HG03135 (cell line): ENCODE measurements at regions not wholly inside any gene's neighbourhood (a gene's known extent, or its start where the extent isn't known, plus 50 kb on each side); places are given as distances from the start of the nearest gene placed in this dataset.

Source experiments
- ATAC-seq: cut with Tn5 transposase; IDR thresholded peaks from one replicate; pipeline ENCODE4 v1.9.1; 2021; ENCODE audit warnings: mild to moderate bottlenecking, moderate library complexity; ENCODE audit not compliant: unreplicated experiment

DNA sequence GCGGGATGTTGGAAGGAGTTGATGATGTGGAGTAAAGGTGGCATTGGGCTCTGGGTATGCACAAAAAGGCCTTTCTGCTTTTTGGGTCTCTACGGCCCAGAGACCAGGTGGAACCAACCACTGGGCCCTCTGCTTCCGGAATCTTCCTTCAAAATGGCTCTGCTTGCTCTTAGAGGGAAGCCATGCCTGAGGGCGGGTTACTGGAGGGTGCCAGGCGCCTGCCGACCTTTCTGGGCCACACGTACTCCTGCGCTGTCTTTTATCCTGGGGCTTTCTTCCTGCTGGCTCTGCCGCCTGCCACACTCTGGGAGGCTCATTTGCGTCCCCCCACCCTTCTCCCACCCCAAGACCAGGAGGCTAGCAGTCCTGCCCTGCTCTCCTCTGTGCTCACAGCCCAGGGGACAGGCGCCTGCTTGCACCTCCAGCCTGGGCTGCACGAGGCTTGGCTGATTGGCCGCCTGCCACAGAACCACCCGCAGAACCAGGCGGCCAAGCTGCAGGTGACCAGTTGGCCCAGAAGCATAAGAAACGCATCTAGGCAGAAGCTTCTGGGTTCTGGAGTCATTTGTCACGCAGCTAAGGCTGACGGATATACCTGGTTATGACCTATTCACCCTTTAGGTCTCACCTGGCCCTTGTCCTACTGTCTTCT lies 536.9 kb downstream of the TBC1D22A start:
- no peak for ATAC-seq

- no peak for ATAC-seq
Observed at GRCh38 chr22:47298017-47298785, 535.8 kb downstream of the TBC1D22A start.

GRCh38 chr22:47297261-47298016 lies 535.0 kb downstream of the TBC1D22A start:
- no peak for ATAC-seq

DNA sequence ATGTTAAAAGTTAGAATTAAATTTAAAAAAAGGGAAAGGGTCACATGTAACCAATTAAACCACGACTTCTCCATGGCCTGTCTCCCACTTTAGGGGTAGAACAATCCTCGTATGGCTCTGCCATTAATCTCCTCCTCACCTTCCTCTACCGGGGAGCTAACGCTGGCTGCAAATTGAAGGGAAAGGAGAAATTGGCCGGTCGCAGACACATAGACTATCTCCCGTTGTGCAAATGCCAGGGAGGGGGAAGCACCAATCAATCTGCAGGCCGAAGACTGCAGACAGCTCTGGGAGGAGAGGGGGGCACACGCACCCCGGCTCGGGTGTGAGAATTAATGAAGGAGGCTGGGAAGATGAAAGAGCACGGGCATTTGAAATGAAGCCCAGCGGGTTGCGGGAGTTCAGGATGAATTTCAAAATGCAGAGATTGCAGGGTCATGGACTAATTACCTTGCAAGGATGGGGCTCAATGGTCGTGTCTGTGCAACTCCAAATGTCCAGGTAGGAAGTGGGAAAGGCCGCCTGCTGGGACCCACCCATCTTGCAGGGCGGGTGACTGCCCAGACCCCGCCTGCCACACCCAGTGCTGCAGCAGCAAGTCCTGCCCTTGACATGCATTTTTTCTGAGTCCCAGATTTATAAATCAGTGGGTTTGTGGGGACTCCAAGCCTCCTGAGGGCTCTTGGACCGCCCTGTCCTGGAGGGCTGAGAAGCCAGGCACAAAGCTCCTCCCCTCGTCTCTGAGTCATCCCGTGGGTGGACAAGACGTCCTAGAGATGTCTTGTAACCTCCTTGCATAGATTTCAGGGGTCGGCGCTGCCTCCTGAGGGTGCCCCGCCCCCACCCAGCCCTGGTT lies 534.2 kb downstream of the TBC1D22A start:
- no peak for ATAC-seq

- no peak for ATAC-seq
Observed at GRCh38 chr22:47295982-47296381, 533.5 kb downstream of the TBC1D22A start.

- ATAC-seq, result no peak
Observed at GRCh38 chr22:47295226-47295901, 532.9 kb downstream of the TBC1D22A start.

DNA sequence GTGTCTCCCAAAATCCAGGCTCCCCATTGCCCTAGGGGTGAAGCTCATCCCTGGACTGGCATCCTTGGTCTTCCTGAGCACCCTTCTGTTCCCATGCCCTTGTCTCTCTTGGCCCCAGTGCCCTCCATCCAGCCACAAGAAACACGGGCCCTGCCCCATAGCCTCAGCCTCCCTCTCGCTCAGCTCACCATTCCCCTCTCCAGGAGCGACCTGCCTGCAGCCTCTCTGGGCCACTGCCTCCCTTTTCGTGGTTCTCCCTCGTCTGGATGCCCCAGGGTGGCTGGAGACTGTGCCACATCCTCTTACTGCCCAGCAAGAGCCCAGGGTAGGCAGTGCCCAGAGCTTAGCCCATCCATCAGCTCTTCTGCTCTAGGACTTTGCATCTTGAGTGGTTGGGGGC lies 532.1 kb downstream of the TBC1D22A start:
- no peak for ATAC-seq

GRCh38 chr22:47294222-47294532 lies 531.7 kb downstream of the TBC1D22A start:
- no peak for ATAC-seq

DNA sequence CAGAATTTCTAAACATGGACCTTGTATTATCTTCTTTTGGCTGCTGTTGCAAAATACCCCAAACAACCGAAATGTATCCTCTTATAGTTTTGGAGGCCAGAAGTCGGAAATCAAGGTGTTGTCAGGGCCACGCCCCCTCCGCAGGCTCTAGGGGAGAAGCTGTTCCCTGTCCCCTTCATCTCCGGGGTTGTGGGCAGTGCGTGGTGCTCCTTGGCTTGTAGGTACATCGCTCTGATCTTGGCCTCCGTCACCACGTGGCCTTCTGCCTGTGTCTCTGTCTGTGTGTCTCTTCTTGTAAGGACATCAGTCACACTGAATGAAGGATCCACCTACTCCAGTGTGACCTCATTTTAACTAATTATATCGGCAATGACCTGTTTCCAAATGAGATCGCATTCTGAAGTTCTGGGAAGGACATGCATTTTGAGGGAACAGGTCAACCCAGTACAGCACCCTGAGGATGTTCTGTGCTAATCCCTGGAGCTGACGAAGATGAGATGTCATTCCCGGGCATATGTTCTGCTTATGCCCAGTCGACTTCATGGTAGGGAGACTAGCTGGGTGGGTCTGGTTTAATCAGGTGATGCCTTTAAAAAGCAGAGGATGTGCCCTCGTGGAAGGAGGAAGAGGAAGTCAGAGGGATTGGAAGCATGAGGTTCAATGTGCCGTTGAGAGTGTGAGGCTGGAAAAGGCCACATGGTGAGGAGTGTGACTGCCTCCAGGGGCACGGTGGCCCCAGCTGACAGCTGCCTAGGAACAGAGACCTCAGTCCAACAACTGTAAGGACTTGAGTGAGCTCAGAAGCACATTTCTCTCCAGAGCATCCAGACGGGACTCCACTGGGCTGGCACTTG lies 531.1 kb downstream of the TBC1D22A start:
- no peak for ATAC-seq

- no peak for ATAC-seq
Observed at GRCh38 chr22:47292546-47293320, 530.3 kb downstream of the TBC1D22A start.

DNA sequence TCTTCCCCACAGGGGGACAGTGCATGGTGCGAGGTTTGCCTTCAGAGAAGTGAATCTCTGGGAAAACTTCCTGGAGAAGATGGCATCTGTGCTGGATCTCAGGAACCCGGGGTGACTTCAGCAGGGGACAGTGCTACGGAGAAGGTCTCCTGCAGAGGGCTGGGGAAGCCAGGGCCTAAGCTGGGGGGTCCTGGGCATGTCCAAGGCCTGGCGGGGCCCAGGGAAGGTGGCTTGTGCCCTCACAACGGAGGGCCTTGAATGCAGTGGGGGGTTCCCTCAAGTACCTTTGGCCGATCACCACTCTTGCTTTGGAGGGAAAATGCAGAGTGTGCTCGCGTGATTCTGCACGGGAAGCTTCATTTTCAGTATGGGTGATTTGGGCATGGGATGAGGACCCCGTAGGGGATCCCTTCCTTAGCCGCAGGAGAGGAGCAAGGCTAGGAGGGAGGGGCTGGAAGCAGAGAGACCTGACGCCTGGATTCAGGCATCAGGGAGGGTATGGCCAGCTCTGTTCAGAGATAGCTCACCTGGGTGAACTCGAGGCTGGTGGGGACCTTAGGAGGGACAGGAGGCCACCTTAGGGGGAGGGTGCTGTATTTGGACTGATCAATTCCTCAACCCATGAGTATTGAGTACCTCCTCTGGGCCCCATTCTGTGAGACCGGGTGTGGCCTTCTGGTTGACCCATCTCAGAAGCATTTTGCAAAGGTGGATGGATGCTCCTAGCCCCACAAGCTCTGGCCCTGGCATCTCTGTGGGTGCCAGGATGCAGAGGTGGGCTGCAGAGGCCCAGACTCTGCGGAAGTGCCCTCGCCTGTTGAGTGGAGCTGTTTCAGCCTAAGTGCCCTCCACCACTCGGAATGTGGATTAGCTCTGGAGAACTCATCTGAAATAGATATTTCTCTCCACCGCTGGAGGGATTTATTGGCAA lies 529.4 kb downstream of the TBC1D22A start:
- ATAC-seq, result no peak

DNA sequence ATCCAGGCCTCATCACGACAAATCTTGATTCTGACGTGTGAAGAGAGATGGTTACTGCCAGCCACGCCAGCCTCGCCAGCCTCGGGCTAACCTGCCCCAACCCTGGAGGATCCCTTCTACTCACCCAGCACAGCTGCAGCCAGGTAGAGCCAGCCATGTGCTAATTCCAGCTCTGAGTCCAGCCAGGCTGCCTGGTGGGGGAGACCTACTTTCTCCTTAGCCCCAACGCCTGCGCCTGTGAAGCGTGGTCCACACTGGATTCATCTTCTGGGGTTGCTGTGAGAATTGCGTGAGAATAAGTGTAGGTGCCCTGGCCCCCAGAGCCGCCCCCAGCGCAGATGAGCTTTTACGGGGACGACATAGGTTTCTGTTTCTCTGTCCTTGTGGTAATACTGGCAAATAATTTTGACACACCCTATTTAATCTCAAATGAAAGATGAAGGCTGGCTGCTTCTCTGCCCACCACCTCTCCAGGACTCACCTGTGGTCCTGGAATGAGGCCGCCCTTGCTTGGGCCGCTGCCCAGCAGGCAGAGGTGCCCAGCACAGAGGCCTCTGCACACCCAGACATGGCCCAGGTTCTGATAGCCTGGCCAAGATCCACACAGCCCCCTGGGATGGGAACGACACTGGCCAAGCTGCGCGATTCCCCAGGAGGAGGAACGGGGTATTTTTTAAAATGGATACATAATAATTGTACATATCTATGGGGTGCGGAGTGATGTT lies 528.4 kb downstream of the TBC1D22A start:
- ATAC-seq, result no peak

DNA sequence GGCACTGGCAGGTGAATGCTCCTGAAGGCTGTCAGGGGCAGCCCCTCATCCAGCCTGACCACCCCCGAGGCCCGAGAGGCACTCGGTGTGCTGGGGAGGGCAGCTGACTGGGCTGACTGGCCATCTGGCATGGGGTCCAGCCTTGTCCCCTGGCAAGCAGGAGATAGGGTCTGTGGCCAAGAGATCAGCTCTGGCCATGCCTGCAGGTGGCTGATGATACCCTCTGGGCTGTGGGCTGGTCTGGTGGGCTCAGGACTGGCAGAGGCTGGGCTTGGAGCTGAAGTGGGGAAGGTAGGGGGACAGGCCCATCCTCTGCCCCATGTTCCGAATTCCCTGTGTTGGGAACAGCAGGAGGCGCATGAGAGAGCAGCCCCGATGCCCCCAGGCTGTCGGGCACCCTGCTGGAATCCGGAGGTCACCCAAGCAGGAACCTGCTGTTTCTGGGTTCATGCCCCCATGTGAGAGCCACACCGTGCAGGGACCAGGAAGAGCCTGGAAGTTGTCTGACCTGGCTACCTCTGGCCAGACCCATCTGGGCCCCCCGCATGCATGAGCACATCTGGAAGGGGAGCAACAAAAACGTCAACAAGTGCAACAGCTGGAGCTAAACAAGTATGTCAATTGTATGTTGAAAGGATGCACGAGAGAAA lies 527.0 kb downstream of the TBC1D22A start:
- ATAC-seq, result no peak

DNA sequence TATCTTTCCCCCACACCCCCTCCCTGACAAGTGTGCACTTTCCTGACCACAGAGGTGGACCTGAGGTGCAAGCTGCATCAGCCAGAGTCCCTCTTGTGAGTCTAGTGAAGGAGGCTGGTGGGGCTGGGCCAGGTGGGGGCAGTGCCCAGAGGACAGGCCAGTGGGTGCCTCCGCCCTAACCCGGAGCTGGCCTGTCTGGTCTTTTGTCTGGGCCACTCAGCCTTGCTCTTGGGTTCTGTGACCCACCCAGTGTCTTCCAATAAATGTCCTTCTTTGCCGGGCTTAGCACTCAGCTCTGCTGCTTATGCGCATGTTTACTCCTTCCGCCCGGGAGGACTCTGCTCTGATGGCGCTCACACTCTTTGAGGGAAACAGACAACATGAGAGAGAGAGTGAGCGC lies 526.2 kb downstream of the TBC1D22A start:
- ATAC-seq, result no peak

GRCh38 chr22:47287516-47287915 lies 525.1 kb downstream of the TBC1D22A start:
- ATAC-seq, result no peak

GRCh38 chr22:47286590-47286989 lies 524.1 kb downstream of the TBC1D22A start:
- ATAC-seq, result no peak

- ATAC-seq, result no peak
Observed at GRCh38 chr22:47285981-47286380, 523.5 kb downstream of the TBC1D22A start.
